MM.1S (cell line): ENCODE measurements at regions not wholly inside any gene's neighbourhood (a gene's known extent, or its start where the extent isn't known, plus 50 kb on each side); places are given as distances from the start of the nearest gene placed in this dataset.

Source experiments
- CTCF ChIP-seq: fragments of 300-600 bp; sonication (generic); IDR thresholded peaks from 2 replicates; pipeline ENCODE4 v1.5.1; 2016; ENCODE audit warnings: antibody characterized with exemption, low read length, mixed read lengths
- EZH2 ChIP-seq: fragments of 300-600 bp; sonication (generic); optimal IDR thresholded peaks from 2 replicates; pipeline ENCODE3; 2017; ENCODE audit warnings: low read depth, mild to moderate bottlenecking, antibody characterized with exemption, low read length, mixed read lengths

GRCh38 chr15:70159713-70160009 lies 61.9 kb upstream of the TLE3 start:
- TF ChIP-seq EZH2 (no peak), CTCF (no peak)
